Caco-2 (cell line): ENCODE measurements at regions not wholly inside any gene's neighbourhood (a gene's known extent, or its start where the extent isn't known, plus 50 kb on each side); places are given as distances from the start of the nearest gene placed in this dataset.

Source experiments
- BruUV-seq: library from RNA; stranded (reverse); fragments of 400-500 nt; replicated peaks from 2 replicates; lab custom pipeline; 2021; lab: Mats Ljungman, UMichigan
- CTCF ChIA-PET: fragments of 300-600 bp; sonication (Branson Sonifier 250); formaldehyde crosslinking; loops from one replicate; lab custom pipeline; 2022; ENCODE audit warnings: antibody characterized with exemption; lab: Charles Lee
- POLR2A ChIA-PET: fragments of 300-600 bp; sonication (Branson Sonifier 250); formaldehyde crosslinking; loops from one replicate; lab custom pipeline; 2022; ENCODE audit warnings: antibody characterized with exemption; lab: Charles Lee
- DNase-seq, 2 experiments: peaks; one replicate each; pipeline versions ENCODE4 v3.0.0 to v3.0.0-alpha.2; 2020 to 2022
- H3K27me3 ChIP-seq: replicated peaks from 2 replicates; pipeline ENCODE4 v1.6.0; 2011; ENCODE audit warnings: low read length; ENCODE audit not compliant: control insufficient read depth, insufficient read depth
- H3K36me3 ChIP-seq: 2 replicates; pipeline ENCODE4 v1.5.1; 2011; ENCODE audit warnings: low read length; ENCODE audit not compliant: control insufficient read depth, insufficient read depth
- H3K4me1 ChIP-seq: fragments of 250-450 bp; sonication (Bioruptor Pico); 2 replicates; pipeline ENCODE4 v1.5.1; 2020; ENCODE audit warnings: mild to moderate bottlenecking
- H3K4me3 ChIP-seq: 2 replicates; pipeline ENCODE4 v1.5.1; 2011; ENCODE audit warnings: low read depth, mild to moderate bottlenecking, control low read depth, low read length
- H3K9me3 ChIP-seq: fragments of 250-450 bp; sonication (Bioruptor Pico); 2 replicates; pipeline ENCODE4 v1.5.1; 2020; ENCODE audit warnings: mild to moderate bottlenecking, moderate library complexity
- H3K27ac Mint-ChIP-seq: one replicate; pipeline ENCODE4 v1.8.0; 2022; ENCODE audit warnings: mixed read lengths; ENCODE audit not compliant: unreplicated experiment
- H3K27me3 Mint-ChIP-seq: one replicate; pipeline ENCODE4 v1.8.0; 2022; ENCODE audit warnings: mixed read lengths; ENCODE audit not compliant: insufficient read depth, unreplicated experiment
- H3K36me3 Mint-ChIP-seq: one replicate; pipeline ENCODE4 v1.8.0; 2022; ENCODE audit warnings: mild to moderate bottlenecking, mixed read lengths; ENCODE audit not compliant: insufficient read depth, unreplicated experiment
- H3K4me1 Mint-ChIP-seq: one replicate; pipeline ENCODE4 v1.8.0; 2022; ENCODE audit warnings: low read depth, mixed read lengths; ENCODE audit not compliant: unreplicated experiment
- H3K4me3 Mint-ChIP-seq: one replicate; pipeline ENCODE4 v1.8.0; 2022; ENCODE audit warnings: mild to moderate bottlenecking, moderate library complexity, mixed read lengths; ENCODE audit not compliant: unreplicated experiment
- H3K9me3 Mint-ChIP-seq: one replicate; pipeline ENCODE4 v1.8.0; 2022; ENCODE audit warnings: mixed read lengths; ENCODE audit not compliant: unreplicated experiment
- intact Hi-C: fragments of 100-400 bp; cut with micrococcal nuclease; formaldehyde crosslinking; loops from one replicate; pipeline ENCODE4 v1.10.0; 2022; ENCODE audit not compliant: unreplicated experiment
- TF ChIP-seq, protein P1 (sequence below), 2 experiments: fragments of 200-600 bp in 1 of 2; IDR thresholded peaks; 1 replicate in 1 of 2; 2 replicates in 1 of 2; pipeline versions ENCODE4 v1.5.1 to v1.8.0; 2011 to 2022; ENCODE audit warnings: antibody characterized with exemption in 1 of 2, control low read depth in 1 of 2, inconsistent platforms in 1 of 2, low read depth in 1 of 2, low read length in 1 of 2, mild to moderate bottlenecking in 1 of 2, moderate library complexity in 1 of 2; ENCODE audit not compliant: insufficient read depth in 1 of 2, severe bottlenecking in 1 of 2, unreplicated experiment in 1 of 2

DNA sequence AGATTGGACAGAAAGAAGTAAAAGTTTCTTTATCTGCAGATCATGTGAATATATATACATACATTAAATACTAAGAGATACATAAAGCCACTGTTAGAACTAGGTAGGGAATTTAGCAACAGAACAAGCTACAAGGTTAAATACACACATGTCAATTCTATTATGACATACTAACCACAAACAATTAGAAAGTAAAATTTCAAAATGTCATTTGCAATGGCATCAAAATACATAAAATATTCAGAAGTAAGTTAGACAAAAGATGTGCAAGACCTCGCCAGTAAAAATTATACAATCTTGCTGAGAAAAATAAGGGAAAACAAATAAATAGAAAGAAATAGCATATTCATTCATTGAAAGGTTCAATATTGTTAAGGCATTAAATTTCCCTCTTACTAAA is 200.0 kb upstream of the HES1 start:
- TF ChIP-seq, protein P1, sequence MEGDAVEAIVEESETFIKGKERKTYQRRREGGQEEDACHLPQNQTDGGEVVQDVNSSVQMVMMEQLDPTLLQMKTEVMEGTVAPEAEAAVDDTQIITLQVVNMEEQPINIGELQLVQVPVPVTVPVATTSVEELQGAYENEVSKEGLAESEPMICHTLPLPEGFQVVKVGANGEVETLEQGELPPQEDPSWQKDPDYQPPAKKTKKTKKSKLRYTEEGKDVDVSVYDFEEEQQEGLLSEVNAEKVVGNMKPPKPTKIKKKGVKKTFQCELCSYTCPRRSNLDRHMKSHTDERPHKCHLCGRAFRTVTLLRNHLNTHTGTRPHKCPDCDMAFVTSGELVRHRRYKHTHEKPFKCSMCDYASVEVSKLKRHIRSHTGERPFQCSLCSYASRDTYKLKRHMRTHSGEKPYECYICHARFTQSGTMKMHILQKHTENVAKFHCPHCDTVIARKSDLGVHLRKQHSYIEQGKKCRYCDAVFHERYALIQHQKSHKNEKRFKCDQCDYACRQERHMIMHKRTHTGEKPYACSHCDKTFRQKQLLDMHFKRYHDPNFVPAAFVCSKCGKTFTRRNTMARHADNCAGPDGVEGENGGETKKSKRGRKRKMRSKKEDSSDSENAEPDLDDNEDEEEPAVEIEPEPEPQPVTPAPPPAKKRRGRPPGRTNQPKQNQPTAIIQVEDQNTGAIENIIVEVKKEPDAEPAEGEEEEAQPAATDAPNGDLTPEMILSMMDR (IDR thresholded peaks at IDR 0.05; ENCODE audit: insufficient read depth in 1 of 2, low read depth in 1 of 2, low read length in 1 of 2, severe bottlenecking in 1 of 2, unreplicated experiment in 1 of 2) = no peak
- Histone ChIP-seq H3K36me3 (no peaks in the 10 kb centered on the region), H3K9me3 (no peaks in the 10 kb centered on the region), H3K4me1 (0 out of 2 replicates have a peak, but pooled peaks cover 6% of the 10 kb centered on the region), H3K27me3 (no peaks in the 10 kb centered on the region), H3K4me3 (no peak overlapping the region)
- Mint-ChIP-seq H3K4me3 (no peak overlapping the region), H3K36me3 (no peaks in the 10 kb centered on the region), H3K27ac (no peak overlapping the region), H3K4me1 (peaks cover 6% of the 10 kb centered on the region), H3K9me3 (no peaks in the 10 kb centered on the region), H3K27me3 (no peaks in the 10 kb centered on the region)
- intact Hi-C loops = no loop called here
- BruUV-seq = no TSS peak
- ChIA-PET CTCF (no interaction called here), POLR2A (no interaction called here)
- DNase-seq = no peak

DNA sequence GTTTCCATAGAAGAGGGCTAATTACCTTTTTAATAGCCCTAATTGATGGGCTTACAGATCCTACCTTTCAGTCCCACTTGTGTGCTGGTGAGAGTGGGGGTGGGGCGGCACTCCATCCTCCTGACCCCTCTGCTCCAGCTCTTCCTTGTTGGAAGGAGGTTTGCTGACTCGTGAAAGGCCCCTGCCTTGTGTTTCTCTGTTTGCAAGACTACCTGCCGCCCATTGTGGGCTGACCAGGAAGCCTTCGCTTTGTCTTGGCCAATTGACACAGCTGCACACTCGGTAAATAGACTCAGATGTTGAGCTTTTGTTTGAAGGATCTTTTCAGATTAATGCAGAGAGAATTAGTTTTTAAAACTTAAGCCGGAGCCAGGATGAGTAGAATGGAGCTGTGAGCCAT is 197.3 kb upstream of the HES1 start:
- H3K36me3 ChIP-seq = no peaks in the 10 kb centered on the region; the same call in 1 of the 2 replicates
- H3K4me3 Mint-ChIP-seq = peak overlapping the region; percentile 35
- peaks cover 14% of the 10 kb centered on the region for H3K4me1 Mint-ChIP-seq
- H3K27ac Mint-ChIP-seq = peak overlapping the region; percentile 63
- H3K27me3 ChIP-seq = no peaks in the 10 kb centered on the region
- DNase-seq = peak; percentile 41 to 50
- no peaks in the 10 kb centered on the region for H3K9me3 ChIP-seq
- H3K36me3 Mint-ChIP-seq = no peaks in the 10 kb centered on the region
- no peaks in the 10 kb centered on the region for H3K9me3 Mint-ChIP-seq
- no peaks in the 10 kb centered on the region for H3K27me3 Mint-ChIP-seq
- ChIA-PET CTCF (no interaction called here), POLR2A (no interaction called here)
- TF ChIP-seq, protein P1 (IDR thresholded peaks at IDR 0.05; ENCODE audit: insufficient read depth in 1 of 2, low read depth in 1 of 2, low read length in 1 of 2, severe bottlenecking in 1 of 2, unreplicated experiment in 1 of 2) = no peak
- BruUV-seq = no TSS peak
- H3K4me3 ChIP-seq = 0 out of 2 replicates have a peak overlapping the region, but pooled peaks have one; percentile 1
- H3K4me1 ChIP-seq = peaks cover 11% of the 10 kb centered on the region; the same call in 1 of the 2 replicates
- intact Hi-C loops = no loop called here

DNA sequence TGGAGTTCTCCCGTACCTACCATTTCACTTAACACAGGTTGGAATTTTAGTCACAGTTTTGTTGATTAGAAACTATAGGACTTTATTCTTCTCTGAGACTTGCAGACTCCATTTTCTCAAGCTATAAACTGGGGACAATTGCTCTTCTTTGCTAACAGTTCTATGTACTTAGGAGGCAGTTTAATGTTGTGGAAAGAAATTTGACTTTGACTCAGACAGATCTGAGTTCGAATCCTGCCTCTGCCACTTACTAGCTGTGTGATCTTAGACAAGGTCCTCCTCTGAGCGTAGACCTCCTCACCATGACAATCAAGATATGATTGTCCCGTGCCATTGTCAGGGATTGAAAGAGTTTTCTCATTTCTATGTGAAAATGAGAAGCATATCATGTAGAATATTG is 196.4 kb upstream of the HES1 start:
- no TSS peak for BruUV-seq
- no peaks in the 10 kb centered on the region for H3K36me3 Mint-ChIP-seq
- H3K27me3 ChIP-seq = no peaks in the 10 kb centered on the region
- H3K4me3 ChIP-seq = no peak overlapping the region
- CTCF ChIA-PET = no interaction called here
- H3K27me3 Mint-ChIP-seq = no peaks in the 10 kb centered on the region
- H3K4me1 Mint-ChIP-seq = peaks cover 20% of the 10 kb centered on the region
- peaks cover 11% of the 10 kb centered on the region; the same call in 1 of the 2 replicates for H3K4me1 ChIP-seq
- intact Hi-C loops = no loop called here
- no peaks in the 10 kb centered on the region for H3K9me3 ChIP-seq
- TF ChIP-seq, protein P1 (IDR thresholded peaks at IDR 0.05; ENCODE audit: insufficient read depth in 1 of 2, low read depth in 1 of 2, low read length in 1 of 2, severe bottlenecking in 1 of 2, unreplicated experiment in 1 of 2) = no peak
- H3K9me3 Mint-ChIP-seq = no peaks in the 10 kb centered on the region
- POLR2A ChIA-PET = no interaction called here
- H3K36me3 ChIP-seq = no peaks in the 10 kb centered on the region; the same call in 1 of the 2 replicates
- H3K27ac Mint-ChIP-seq = no peak overlapping the region
- H3K4me3 Mint-ChIP-seq = no peak overlapping the region
- DNase-seq = no peak
